Peyer's patch (tissue), 4 donors: ENCODE measurements at regions not wholly inside any gene's neighbourhood (a gene's known extent, or its start where the extent isn't known, plus 50 kb on each side); places are given as distances from the start of the nearest gene placed in this dataset.

Source experiments
- DNase-seq, 3 donors: peaks; one replicate each; pipeline ENCODE4 v3.0.0-alpha.2; 2017 to 2019
- H3K27ac ChIP-seq, 4 donors: fragments of 200-600 bp; sonication (generic); one replicate each; pipeline ENCODE4 v1.5.1; 2016 to 2019
- H3K27me3 ChIP-seq, 2 donors: fragments of 200-600 bp; sonication (generic); one replicate each; pipeline ENCODE4 v1.5.1; 2019
- H3K36me3 ChIP-seq, 3 donors: fragments of 200-600 bp; sonication (generic); one replicate each; pipeline ENCODE4 v1.5.1; 2016 to 2019
- H3K4me1 ChIP-seq, 4 donors: fragments of 200-600 bp; sonication (generic); one replicate each; pipeline ENCODE4 v1.5.1; 2016 to 2019
- H3K4me3 ChIP-seq, 4 donors: fragments of 200-600 bp; sonication (generic); 1 replicate in 3 of 4; 2 replicates in 1 of 4; pipeline ENCODE4 v1.5.1; 2016 to 2019; ENCODE audit warnings: mild to moderate bottlenecking in 1 of 4
- H3K9me3 ChIP-seq, 4 donors: fragments of 200-600 bp; sonication (generic); one replicate each; pipeline ENCODE4 v1.5.1; 2016 to 2019; ENCODE audit warnings: mild to moderate bottlenecking in 1 of 4
- CTCF ChIP-seq, 6 experiments: fragments of 450-650 bp in 4 of 6; fragments of 200-600 bp in 2 of 6; sonication (generic) in 1 of 6; IDR thresholded peaks; one replicate each; pipeline ENCODE4 v1.5.1; 2017 to 2019; ENCODE audit warnings: antibody characterized with exemption in 6 of 6, mild to moderate bottlenecking in 3 of 6, moderate library complexity in 1 of 6
- POLR2A ChIP-seq, 2 donors: fragments of 450-650 bp; IDR thresholded peaks; one replicate each; pipeline ENCODE4 v1.5.1; 2017; ENCODE audit warnings: antibody characterized with exemption in 2 of 2, mild to moderate bottlenecking in 2 of 2, moderate library complexity in 2 of 2

GRCh38 chr4:4787421-4787820 is 72.0 kb upstream of the MSX1 start:
- Histone ChIP-seq H3K27ac (no peak overlapping the region), H3K4me1 (no peaks in the 10 kb centered on the region), H3K27me3 (no peaks in the 10 kb centered on the region), H3K9me3 (peaks cover 0 to 14% (median 5%) of the 10 kb centered on the region in 4 donors), H3K36me3 (no peaks in the 10 kb centered on the region), H3K4me3 (no peak overlapping the region)
- no peak for DNase-seq
- TF ChIP-seq CTCF (IDR thresholded peaks at IDR 0.05), result no peak
- TF ChIP-seq POLR2A (IDR thresholded peaks at IDR 0.05), result no peak

- Histone ChIP-seq H3K36me3 (no peaks in the 10 kb centered on the region), H3K27me3 (no peaks in the 10 kb centered on the region), H3K27ac (no peak overlapping the region), H3K4me1 (no peaks in the 10 kb centered on the region), H3K4me3 (no peak overlapping the region), H3K9me3 (peaks cover 0 to 14% (median 5%) of the 10 kb centered on the region in 4 donors)
- no peak for DNase-seq
- TF ChIP-seq CTCF (IDR thresholded peaks at IDR 0.05), result no peak
- TF ChIP-seq POLR2A (IDR thresholded peaks at IDR 0.05), result no peak
Measured at GRCh38 chr4:4784379-4784778, 75.1 kb upstream of the MSX1 start.

GRCh38 chr4:4783847-4784246 is 75.6 kb upstream of the MSX1 start:
- no peak overlapping the region for H3K27ac ChIP-seq
- H3K36me3 ChIP-seq, result no peaks in the 10 kb centered on the region
- H3K4me3 ChIP-seq, result no peak overlapping the region
- DNase-seq, result no peak
- TF ChIP-seq CTCF (IDR thresholded peaks at IDR 0.05), result no peak
- no peaks in the 10 kb centered on the region for H3K27me3 ChIP-seq
- H3K4me1 ChIP-seq, result no peaks in the 10 kb centered on the region
- H3K9me3 ChIP-seq, result peaks cover 0 to 9% (median 4%) of the 10 kb centered on the region in 4 donors

DNA sequence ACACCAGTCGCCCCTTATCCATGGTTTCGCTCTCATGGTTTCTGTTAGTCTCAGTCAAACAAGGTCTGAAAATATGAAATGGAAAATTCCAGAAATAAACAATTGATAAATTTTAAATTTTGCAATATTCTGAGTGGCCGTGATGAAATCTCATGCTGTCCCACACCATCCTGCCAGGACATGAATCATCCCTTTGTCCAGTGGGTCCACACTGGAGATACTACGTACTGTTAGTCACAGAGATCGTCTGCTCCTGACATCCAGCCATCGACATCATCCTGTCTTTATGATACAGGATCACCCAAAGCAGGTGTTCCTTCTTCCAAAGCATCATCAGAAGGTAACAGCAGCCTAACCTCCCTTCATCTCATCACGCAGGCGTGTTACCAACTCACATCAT is 76.5 kb upstream of the MSX1 start:
- TF ChIP-seq CTCF (IDR thresholded peaks at IDR 0.05), result no peak
- no peak for TF ChIP-seq POLR2A (IDR thresholded peaks at IDR 0.05)
- H3K27me3 ChIP-seq, result no peaks in the 10 kb centered on the region
- no peak overlapping the region for H3K4me3 ChIP-seq
- DNase-seq, result no peak
- no peaks in the 10 kb centered on the region for H3K36me3 ChIP-seq
- no peaks in the 10 kb centered on the region for H3K4me1 ChIP-seq
- H3K9me3 ChIP-seq, result no peaks in the 10 kb centered on the region
- no peak overlapping the region for H3K27ac ChIP-seq

GRCh38 chr4:4781936-4782707 is 77.3 kb upstream of the MSX1 start:
- Histone ChIP-seq H3K27ac (no peak overlapping the region), H3K27me3 (no peaks in the 10 kb centered on the region), H3K9me3 (no peaks in the 10 kb centered on the region), H3K4me1 (no peaks in the 10 kb centered on the region), H3K4me3 (no peak overlapping the region), H3K36me3 (no peaks in the 10 kb centered on the region)
- TF ChIP-seq CTCF (IDR thresholded peaks at IDR 0.05), result no peak
- TF ChIP-seq POLR2A (IDR thresholded peaks at IDR 0.05), result no peak
- no peak for DNase-seq
